ENCODE measurements at regions not wholly inside any gene's neighbourhood (a gene's known extent, or its start where the extent isn't known, plus 50 kb on each side); places are given as distances from the start of the nearest gene placed in this dataset.

DNA sequence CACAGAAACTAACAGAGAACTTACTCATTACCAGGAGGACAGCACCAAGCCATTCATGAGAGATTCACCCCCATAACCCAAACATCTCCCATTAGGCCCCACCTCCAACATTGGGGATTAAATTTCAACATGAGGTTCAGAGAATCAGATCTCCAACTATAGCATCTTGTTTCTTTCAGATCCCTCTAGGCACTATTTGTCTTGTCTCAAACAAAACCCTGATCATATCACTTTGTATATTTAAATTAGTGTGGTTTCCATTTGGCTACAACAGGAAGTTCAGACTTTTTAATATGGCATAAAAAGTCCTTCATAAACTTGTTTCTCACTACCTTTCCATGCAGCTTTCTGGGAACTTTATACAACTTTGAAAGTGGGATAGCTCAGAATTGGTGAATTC, 699.0 kb upstream of the MIR17HG start:
- TF ChIP-seq ZNF274 (IDR thresholded peaks at IDR 0.05; ENCODE audit: low read depth, low read length) (no peak), YY1 (IDR thresholded peaks at IDR 0.05; ENCODE audit: insufficient read depth, insufficient read length) (no peak)
